Pancreas (tissue), 10 donors: ENCODE measurements at regions not wholly inside any gene's neighbourhood (a gene's known extent, or its start where the extent isn't known, plus 50 kb on each side); places are given as distances from the start of the nearest gene placed in this dataset.
"Not testable (repeated sequence)": the region's sequence is repeated elsewhere in the genome, so short reads cannot be mapped to it uniquely, and the experiment has no call there.

ENCODE experiments used
- ATAC-seq, 4 donors: fragments of 200-7000 bp; cut with Tn5 transposase; one replicate each; pipeline versions ENCODE4 v1.8.0 to v1.9.1; 2020; ENCODE audit warnings: mild to moderate bottlenecking in 4 of 4, moderate library complexity in 4 of 4
- DNase-seq, 6 donors: peaks; one replicate each; pipeline ENCODE4 v3.0.0-alpha.2; 2020
- FAIRE-seq: peaks from 2 replicates; lab custom pipeline; 2012; peaks lifted over from hg19 to GRCh38; lab: Jason Lieb, UNC
- H3K27ac ChIP-seq, 4 donors: fragments of 200-600 bp; sonication (generic); 1 replicate in 3 of 4; 2 replicates in 1 of 4; pipeline versions ENCODE4 v1.5.0 to v1.8.0; 2020
- H3K27me3 ChIP-seq, 4 donors: fragments of 200-600 bp; one replicate each; pipeline ENCODE4 v1.8.0; 2021
- H3K36me3 ChIP-seq, 3 donors: fragments of 200-600 bp; sonication (generic) in 1 of 3; one replicate each; pipeline versions ENCODE4 v1.5.0 to v1.8.0; 2020 to 2021
- H3K4me1 ChIP-seq, 3 donors: fragments of 200-600 bp; one replicate each; pipeline ENCODE4 v1.8.0; 2021
- H3K4me3 ChIP-seq, 4 donors: fragments of 200-600 bp; sonication (generic) in 2 of 4; one replicate each; pipeline versions ENCODE4 v1.5.0 to v1.8.0; 2020 to 2021
- H3K9me3 ChIP-seq, 4 donors: fragments of 200-600 bp; one replicate each; pipeline ENCODE4 v1.8.0; 2021
- CTCF ChIP-seq, 4 donors: fragments of 200-600 bp; sonication (generic) in 3 of 4; IDR thresholded peaks; one replicate each; pipeline versions ENCODE4 v1.5.0 to v1.8.0; 2021; ENCODE audit warnings: antibody characterized with exemption in 4 of 4
- WGBS, 2 donors: extraction: QIAGEN DNeasy Blood & Tissue Kit; methylation state at CpG; one replicate each; pipeline ENCODE4 v1.1.7; 2013; 5-methylcytosine and 5-hydroxymethylcytosine counted together
- intact Hi-C, 3 donors: fragments of 100-400 bp; cut with DNase I; formaldehyde crosslinking; loops; one replicate each; pipeline versions ENCODE4 v1.11.1 to v1.14.2; 2022
- donor health status: healthy with polysubstance abuse.
- donor health status: DM: no; HTN: no; CAD: no; lungs with moderate emphysema.
- donor health status: DM: no; HTN: no; CAD: no.
- donor health status: control.
- donor health status: control.
- donor health status: Bipolar disorder and iron deficiency.
- donor health status: DM: yes; HTN: yes; CAD: no.
- donor health status: DM: no; HTN: no; CAD: no.
- donor health status: DM: no; HTN: no; CAD: no.
- donor health status: DM: yes; HTN: yes; CAD: no.

GRCh38 chr2:58601017-58601416 is 359.9 kb upstream of the FANCL start:
- FAIRE-seq, result no peak
- no peak for DNase-seq
- ATAC-seq, result no peak
- no peaks in the 10 kb centered on the region for H3K36me3 ChIP-seq
- no peak overlapping the region for H3K27ac ChIP-seq
- no peaks in the 10 kb centered on the region for H3K9me3 ChIP-seq
- no peaks in the 10 kb centered on the region for H3K27me3 ChIP-seq
- WGBS, 2 donors, result 76 to 85% methylated on average over 2 of the region's 2 CpGs
- H3K4me3 ChIP-seq, result no peak overlapping the region
- intact Hi-C loops, result no loop called here
- H3K4me1 ChIP-seq, result no peaks in the 10 kb centered on the region
- no peak for TF ChIP-seq CTCF (IDR thresholded peaks at IDR 0.05)

GRCh38 chr2:58598171-58598570 is 357.0 kb upstream of the FANCL start:
- H3K4me3 ChIP-seq, result no peak overlapping the region
- no peak overlapping the region for H3K27ac ChIP-seq
- H3K36me3 ChIP-seq, result no peaks in the 10 kb centered on the region
- H3K27me3 ChIP-seq, result no peaks in the 10 kb centered on the region
- H3K9me3 ChIP-seq, result no peaks in the 10 kb centered on the region
- TF ChIP-seq CTCF (IDR thresholded peaks at IDR 0.05), result no peak
- ATAC-seq (no peak), DNase-seq (no peak), FAIRE-seq (no peak)
- WGBS, 2 donors, result 70 to 71% methylated on average over 3 of the region's 3 CpGs
- no peaks in the 10 kb centered on the region for H3K4me1 ChIP-seq
- intact Hi-C loops, result no loop called here

GRCh38 chr2:58595714-58596113 is 354.6 kb upstream of the FANCL start:
- H3K9me3 ChIP-seq, result no peaks in the 10 kb centered on the region
- DNase-seq (no peak), FAIRE-seq (no peak), ATAC-seq (no peak)
- no peaks in the 10 kb centered on the region for H3K4me1 ChIP-seq
- TF ChIP-seq CTCF (IDR thresholded peaks at IDR 0.05), result no peak
- 57 to 60% methylated on average over 3 of the region's 3 CpGs for whole genome bisulfite sequencing, 2 donors
- H3K27me3 ChIP-seq, result no peaks in the 10 kb centered on the region
- intact Hi-C loops, result no loop called here
- H3K27ac ChIP-seq, result no peak overlapping the region
- no peaks in the 10 kb centered on the region for H3K36me3 ChIP-seq
- no peak overlapping the region for H3K4me3 ChIP-seq

- H3K27me3 ChIP-seq, result no peaks in the 10 kb centered on the region
- no peaks in the 10 kb centered on the region for H3K9me3 ChIP-seq
- intact Hi-C loops, result loop anchor here in 1 of 3 donors (5.0 kb wide), 1 partner anchor 598 kb away; no protein-coding TSS in a partner anchor
- FAIRE-seq (no peak), DNase-seq (no peak), ATAC-seq (no peak)
- no peaks in the 10 kb centered on the region for H3K4me1 ChIP-seq
- no peak for TF ChIP-seq CTCF (IDR thresholded peaks at IDR 0.05)
- H3K27ac ChIP-seq, result no peak overlapping the region
- H3K4me3 ChIP-seq, result no peak overlapping the region
- no peaks in the 10 kb centered on the region for H3K36me3 ChIP-seq
Observed at GRCh38 chr2:58594762-58595161, 353.6 kb upstream of the FANCL start.

GRCh38 chr2:58594175-58594574 is 353.1 kb upstream of the FANCL start:
- H3K27ac ChIP-seq, result no peak overlapping the region
- DNase-seq, result no peak
- H3K36me3 ChIP-seq, result no peaks in the 10 kb centered on the region
- no peaks in the 10 kb centered on the region for H3K27me3 ChIP-seq
- no peak for FAIRE-seq
- TF ChIP-seq CTCF (IDR thresholded peaks at IDR 0.05), result no peak
- H3K4me3 ChIP-seq, result no peak overlapping the region
- no peak for ATAC-seq
- no peaks in the 10 kb centered on the region for H3K4me1 ChIP-seq
- no peaks in the 10 kb centered on the region for H3K9me3 ChIP-seq
- 40 to 44% methylated on average over 4 of the region's 4 CpGs for WGBS, 2 donors
- intact Hi-C loops, result loop anchor here in 1 of 3 donors (5.0 kb wide), 1 partner anchor 598 kb away; no protein-coding TSS in a partner anchor

- H3K4me1 ChIP-seq, DNase-seq, H3K9me3 ChIP-seq, H3K4me3 ChIP-seq, H3K36me3 ChIP-seq, FAIRE-seq, ATAC-seq, H3K27me3 ChIP-seq, intact Hi-C loops, H3K27ac ChIP-seq: not testable (repeated sequence)
- WGBS, 2 donors, result 91 to 97% methylated on average over 2 to 4 of the region's 5 CpGs
Observed at GRCh38 chr2:58586178-58586577, 345.1 kb upstream of the FANCL start.
